Activated CD8-positive, alpha-beta T cell treated with anti-CD3 and anti-CD28 coated beads for 36 hours (primary cell): ENCODE measurements at regions not wholly inside any gene's neighbourhood (a gene's known extent, or its start where the extent isn't known, plus 50 kb on each side); places are given as distances from the start of the nearest gene placed in this dataset.

Experiments used
- ATAC-seq: fragments of 200-7000 bp; cut with Tn5 transposase; one replicate; pipeline ENCODE4 v1.10.0; 2021; ENCODE audit warnings: mild to moderate bottlenecking, moderate library complexity
- CTCF ChIA-PET: fragments of 350-600 bp; sonication (Branson Sonifier 250); formaldehyde crosslinking; loops from one replicate; lab custom pipeline; 2021; ENCODE audit warnings: antibody characterized with exemption; lab: Charles Lee
- POLR2A ChIA-PET: fragments of 350-600 bp; sonication (Branson Sonifier 250); formaldehyde crosslinking; loops from one replicate; lab custom pipeline; 2021; ENCODE audit warnings: antibody characterized with exemption; lab: Charles Lee
- DNase-seq: peaks from one replicate; pipeline ENCODE4 v3.0.0-alpha.2; 2020
- H3K27ac Mint-ChIP-seq: one replicate; pipeline ENCODE4 v1.8.0; 2021; ENCODE audit warnings: mild to moderate bottlenecking, mixed read lengths
- H3K27me3 Mint-ChIP-seq: one replicate; pipeline ENCODE4 v1.8.0; 2021; ENCODE audit warnings: mixed read lengths
- H3K36me3 Mint-ChIP-seq: one replicate; pipeline ENCODE4 v1.8.0; 2021; ENCODE audit warnings: low read depth, mixed read lengths
- H3K4me1 Mint-ChIP-seq: one replicate; pipeline ENCODE4 v1.8.0; 2021; ENCODE audit warnings: low read depth, mixed read lengths
- H3K4me3 Mint-ChIP-seq: one replicate; pipeline ENCODE4 v1.8.0; 2021; ENCODE audit warnings: mild to moderate bottlenecking, moderate library complexity, mixed read lengths
- H3K9me3 Mint-ChIP-seq: one replicate; pipeline ENCODE4 v1.8.0; 2021; ENCODE audit warnings: mixed read lengths
- intact Hi-C: fragments of 100-400 bp; cut with micrococcal nuclease; formaldehyde crosslinking; loops from one replicate; pipeline ENCODE4 v1.10.0; 2022
- TF ChIP-seq, protein P1 (sequence below): fragments of 200-600 bp; IDR thresholded peaks from one replicate; pipeline ENCODE4 v1.8.0; 2022; ENCODE audit warnings: antibody characterized with exemption, mild to moderate bottlenecking

- Mint-ChIP-seq H3K36me3 (no peaks in the 10 kb centered on the region), H3K9me3 (no peaks in the 10 kb centered on the region), H3K27me3 (peaks cover 15% of the 10 kb centered on the region), H3K4me1 (no peaks in the 10 kb centered on the region), H3K27ac (no peak overlapping the region), H3K4me3 (no peak overlapping the region)
- intact Hi-C loops = no loop called here
- CTCF ChIA-PET = no interaction called here
- no peak for DNase-seq
- POLR2A ChIA-PET = no interaction called here
- no peak for ATAC-seq
- TF ChIP-seq, protein P1, sequence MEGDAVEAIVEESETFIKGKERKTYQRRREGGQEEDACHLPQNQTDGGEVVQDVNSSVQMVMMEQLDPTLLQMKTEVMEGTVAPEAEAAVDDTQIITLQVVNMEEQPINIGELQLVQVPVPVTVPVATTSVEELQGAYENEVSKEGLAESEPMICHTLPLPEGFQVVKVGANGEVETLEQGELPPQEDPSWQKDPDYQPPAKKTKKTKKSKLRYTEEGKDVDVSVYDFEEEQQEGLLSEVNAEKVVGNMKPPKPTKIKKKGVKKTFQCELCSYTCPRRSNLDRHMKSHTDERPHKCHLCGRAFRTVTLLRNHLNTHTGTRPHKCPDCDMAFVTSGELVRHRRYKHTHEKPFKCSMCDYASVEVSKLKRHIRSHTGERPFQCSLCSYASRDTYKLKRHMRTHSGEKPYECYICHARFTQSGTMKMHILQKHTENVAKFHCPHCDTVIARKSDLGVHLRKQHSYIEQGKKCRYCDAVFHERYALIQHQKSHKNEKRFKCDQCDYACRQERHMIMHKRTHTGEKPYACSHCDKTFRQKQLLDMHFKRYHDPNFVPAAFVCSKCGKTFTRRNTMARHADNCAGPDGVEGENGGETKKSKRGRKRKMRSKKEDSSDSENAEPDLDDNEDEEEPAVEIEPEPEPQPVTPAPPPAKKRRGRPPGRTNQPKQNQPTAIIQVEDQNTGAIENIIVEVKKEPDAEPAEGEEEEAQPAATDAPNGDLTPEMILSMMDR = no peak
Observed at GRCh38 chr2:234814374-234814773, 137.4 kb upstream of the SH3BP4 start.

GRCh38 chr2:234812851-234813250 lies 139.0 kb upstream of the SH3BP4 start:
- H3K36me3 Mint-ChIP-seq = no peaks in the 10 kb centered on the region
- no peaks in the 10 kb centered on the region for H3K4me1 Mint-ChIP-seq
- H3K4me3 Mint-ChIP-seq = no peak overlapping the region
- intact Hi-C loops = no loop called here
- no peaks in the 10 kb centered on the region for H3K9me3 Mint-ChIP-seq
- CTCF ChIA-PET = no interaction called here
- DNase-seq (no peak), ATAC-seq (no peak)
- H3K27me3 Mint-ChIP-seq = peaks cover 17% of the 10 kb centered on the region
- H3K27ac Mint-ChIP-seq = no peak overlapping the region
- POLR2A ChIA-PET = no interaction called here
- TF ChIP-seq, protein P1 = no peak

GRCh38 chr2:234808907-234809306 lies 142.9 kb upstream of the SH3BP4 start:
- ChIA-PET CTCF (no interaction called here), POLR2A (no interaction called here)
- Mint-ChIP-seq H3K27ac (no peak overlapping the region), H3K4me3 (no peak overlapping the region), H3K9me3 (no peaks in the 10 kb centered on the region), H3K4me1 (no peaks in the 10 kb centered on the region), H3K36me3 (no peaks in the 10 kb centered on the region), H3K27me3 (peaks cover 10% of the 10 kb centered on the region)
- DNase-seq = no peak
- TF ChIP-seq, protein P1 = no peak
- intact Hi-C loops = no loop called here
- ATAC-seq = no peak

DNA sequence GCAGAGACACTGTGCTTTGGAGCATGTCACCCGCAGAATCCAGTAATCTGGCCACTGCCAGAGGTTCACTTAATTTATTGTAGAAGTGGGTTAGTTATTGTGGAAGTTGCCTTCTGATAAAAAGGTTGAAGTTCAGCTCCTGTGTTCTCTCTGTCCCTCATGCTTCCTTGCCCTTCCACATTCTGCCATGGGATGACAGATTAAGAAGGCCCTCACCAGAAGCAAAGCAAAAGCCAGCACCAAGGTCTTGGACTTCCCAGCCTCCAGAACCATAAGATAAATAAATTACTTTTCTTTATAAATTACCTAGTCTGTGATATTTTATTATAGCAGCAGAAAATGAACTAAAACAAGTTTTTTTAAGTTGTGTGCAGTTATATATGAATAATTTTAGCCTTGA lies 145.0 kb upstream of the SH3BP4 start:
- peaks cover 5% of the 10 kb centered on the region for H3K27me3 Mint-ChIP-seq
- intact Hi-C loops = no loop called here
- H3K27ac Mint-ChIP-seq = no peak overlapping the region
- no peaks in the 10 kb centered on the region for H3K4me1 Mint-ChIP-seq
- ATAC-seq (no peak), DNase-seq (no peak)
- H3K4me3 Mint-ChIP-seq = no peak overlapping the region
- H3K36me3 Mint-ChIP-seq = no peaks in the 10 kb centered on the region
- H3K9me3 Mint-ChIP-seq = peaks cover 3% of the 10 kb centered on the region
- POLR2A ChIA-PET = no interaction called here
- CTCF ChIA-PET = no interaction called here
- TF ChIP-seq, protein P1 = no peak

GRCh38 chr2:234805836-234806235 lies 146.0 kb upstream of the SH3BP4 start:
- DNase-seq (no peak), ATAC-seq (no peak)
- intact Hi-C loops = no loop called here
- TF ChIP-seq, protein P1 = no peak
- H3K36me3 Mint-ChIP-seq = no peaks in the 10 kb centered on the region
- H3K27me3 Mint-ChIP-seq = peaks cover 5% of the 10 kb centered on the region
- peaks cover 3% of the 10 kb centered on the region for H3K9me3 Mint-ChIP-seq
- no peak overlapping the region for H3K4me3 Mint-ChIP-seq
- ChIA-PET POLR2A (no interaction called here), CTCF (interaction anchor here (1.6 kb wide), 1 partner anchor 12 kb away, joined by 3 read pairs; no protein-coding TSS in a partner anchor)
- no peak overlapping the region for H3K27ac Mint-ChIP-seq
- no peaks in the 10 kb centered on the region for H3K4me1 Mint-ChIP-seq
